HG03354 (cell line): ENCODE measurements at regions not wholly inside any gene's neighbourhood (a gene's known extent, or its start where the extent isn't known, plus 50 kb on each side); places are given as distances from the start of the nearest gene placed in this dataset.

ENCODE experiments used
- ATAC-seq: cut with Tn5 transposase; IDR thresholded peaks from one replicate; pipeline ENCODE4 v1.9.1; 2021; ENCODE audit warnings: mild to moderate bottlenecking; ENCODE audit not compliant: unreplicated experiment, poor library complexity, severe bottlenecking

DNA sequence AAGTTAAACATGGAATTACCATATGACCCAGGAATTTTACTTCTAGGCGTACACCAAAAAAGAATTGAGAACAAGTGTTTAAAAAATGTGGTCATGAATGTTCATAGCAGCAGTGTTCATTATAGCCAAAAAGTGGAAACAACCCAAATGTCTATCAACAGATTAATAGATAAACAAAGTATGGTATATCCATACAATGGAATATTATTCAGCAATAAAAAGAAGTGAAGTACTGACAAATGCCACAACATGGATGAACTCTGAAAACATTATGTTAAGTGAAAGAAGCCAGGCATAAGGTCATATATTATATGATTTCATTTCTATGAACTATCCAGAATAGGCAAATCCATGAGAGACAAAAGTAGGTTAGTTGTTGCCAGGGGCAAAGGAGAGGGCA lies 141.7 kb upstream of the NAV2 start:
- ATAC-seq, result no peak

DNA sequence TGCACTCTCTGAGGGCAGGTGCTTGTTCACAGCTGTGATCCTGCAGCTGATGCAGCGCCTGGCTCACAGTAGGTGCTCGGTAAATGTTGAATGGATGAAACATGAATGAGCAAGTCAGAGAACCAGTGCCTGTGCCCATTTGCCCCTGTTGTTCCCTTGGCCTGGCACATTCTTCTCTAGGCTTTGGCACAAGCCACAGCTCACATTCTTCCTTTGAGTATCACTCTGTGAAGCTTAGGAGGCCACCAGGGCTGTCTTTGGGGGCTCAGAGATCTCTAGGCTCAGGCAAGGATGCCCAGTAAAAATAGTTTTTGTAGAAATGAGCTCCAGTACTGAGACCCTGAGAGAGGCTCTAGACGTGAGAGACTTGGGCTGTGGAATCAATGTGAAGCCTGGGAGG lies 144.6 kb upstream of the NAV2 start:
- ATAC-seq, result no peak

DNA sequence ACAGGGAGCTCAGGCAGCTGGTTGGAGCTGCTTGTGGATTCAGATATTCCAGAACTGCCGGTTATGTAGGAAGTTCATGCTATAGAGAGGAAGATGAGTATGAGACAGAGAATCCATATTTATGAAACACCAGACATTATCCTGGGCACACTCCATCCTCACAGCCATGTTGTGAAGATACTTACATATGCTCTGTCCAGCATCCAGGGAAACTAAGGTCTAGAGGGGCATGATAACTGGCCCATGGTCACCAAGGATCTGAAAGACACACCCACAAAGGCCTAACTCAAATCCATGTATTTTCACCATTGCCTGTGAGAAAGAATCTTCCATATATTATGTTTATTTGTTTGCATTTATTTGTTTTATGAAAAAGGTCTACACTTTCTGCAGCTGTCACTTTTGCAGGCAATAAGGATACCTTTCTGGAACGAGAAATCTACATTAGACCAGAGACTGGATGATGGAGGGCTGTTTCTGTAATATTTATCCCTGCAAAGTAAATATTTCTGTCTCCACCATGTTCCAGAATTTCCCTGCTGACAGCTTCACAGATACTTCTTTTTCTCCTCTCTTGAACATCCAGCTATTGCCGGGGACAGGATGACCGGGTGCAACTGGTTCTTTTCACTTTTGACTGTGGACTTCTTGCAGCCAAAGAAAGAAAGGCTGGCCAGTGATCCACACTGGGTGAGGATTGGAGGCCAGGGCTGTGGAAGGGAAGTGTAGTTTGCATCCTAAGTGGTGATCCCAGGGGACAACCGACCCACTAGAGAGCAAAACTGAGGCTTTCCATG lies 145.9 kb upstream of the NAV2 start:
- no peak for ATAC-seq

DNA sequence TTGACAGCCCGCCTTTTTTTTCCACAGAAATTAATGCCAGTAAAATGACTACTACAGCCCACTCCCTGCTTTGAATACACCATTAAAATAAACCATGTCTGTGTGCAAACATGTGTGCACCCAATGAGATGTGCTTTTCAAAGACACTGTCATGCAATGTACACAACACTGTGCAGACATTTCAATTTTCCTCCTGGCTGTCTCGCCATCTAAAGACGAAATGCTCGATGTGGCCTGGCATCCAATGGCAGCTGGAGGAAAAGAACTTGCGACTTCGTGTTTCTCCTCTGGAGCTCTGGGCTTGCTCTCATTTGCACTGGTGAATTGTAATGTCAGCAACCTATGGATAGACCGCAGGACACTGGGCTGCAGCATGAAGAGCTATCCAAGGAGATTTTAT lies 147.0 kb upstream of the NAV2 start:
- no peak for ATAC-seq

DNA sequence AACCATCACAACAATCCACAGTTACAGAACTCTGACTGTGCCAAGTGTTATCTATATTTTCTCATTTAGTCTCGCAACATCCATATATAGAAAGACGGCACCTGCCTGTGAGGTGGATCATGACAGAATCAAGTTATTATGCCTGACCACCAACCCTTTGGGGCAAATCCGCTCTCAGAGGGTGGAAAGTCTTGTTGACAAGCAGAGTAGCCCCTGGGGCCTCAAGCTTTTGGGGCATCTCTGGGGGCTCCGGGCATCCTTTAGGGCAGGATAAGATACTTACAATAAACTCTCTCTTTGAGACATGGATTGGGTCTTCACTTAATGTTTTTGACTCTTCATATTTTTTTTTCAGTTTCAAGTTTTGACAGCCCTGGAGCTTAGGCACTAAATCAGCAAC lies 150.5 kb upstream of the NAV2 start:
- ATAC-seq, result no peak

DNA sequence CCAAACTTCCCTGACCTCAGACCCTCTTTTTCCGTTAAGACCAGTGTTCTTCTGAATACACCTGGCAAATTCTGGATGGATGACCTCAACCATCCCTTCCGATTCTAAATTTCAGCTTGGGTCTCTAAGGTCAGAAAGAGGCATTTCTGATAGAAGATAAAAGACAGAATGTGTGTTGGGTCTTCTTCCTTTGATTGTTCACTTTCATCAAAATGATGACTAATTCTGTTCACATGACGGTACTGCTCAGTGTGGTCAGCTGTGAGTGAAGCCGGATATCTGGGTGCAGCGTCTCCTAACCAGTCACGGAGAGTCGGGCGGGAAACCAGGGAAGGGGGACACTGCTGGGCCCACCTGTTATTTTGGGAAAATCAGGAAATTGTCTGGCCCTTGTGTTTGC lies 151.6 kb upstream of the NAV2 start:
- ATAC-seq, result no peak

DNA sequence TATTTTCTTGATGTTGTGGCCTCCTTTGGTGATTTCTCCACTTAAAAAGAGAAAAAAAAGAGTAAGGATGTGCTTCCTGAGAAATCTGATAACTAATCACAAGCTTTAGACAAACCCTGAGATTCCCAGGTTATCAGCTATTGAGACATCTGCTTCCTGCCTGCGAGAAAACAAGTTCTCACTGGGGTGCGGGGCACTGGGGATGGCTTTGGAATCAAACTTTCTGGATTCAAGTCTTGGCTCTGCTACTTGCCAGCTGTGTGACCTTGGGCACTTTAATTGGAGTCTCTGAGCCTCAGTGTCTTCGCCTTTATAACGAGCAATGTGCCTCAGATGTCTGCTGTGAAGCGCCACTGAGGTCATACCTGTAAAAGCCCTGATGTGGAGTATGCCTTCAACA lies 152.5 kb upstream of the NAV2 start:
- no peak for ATAC-seq

DNA sequence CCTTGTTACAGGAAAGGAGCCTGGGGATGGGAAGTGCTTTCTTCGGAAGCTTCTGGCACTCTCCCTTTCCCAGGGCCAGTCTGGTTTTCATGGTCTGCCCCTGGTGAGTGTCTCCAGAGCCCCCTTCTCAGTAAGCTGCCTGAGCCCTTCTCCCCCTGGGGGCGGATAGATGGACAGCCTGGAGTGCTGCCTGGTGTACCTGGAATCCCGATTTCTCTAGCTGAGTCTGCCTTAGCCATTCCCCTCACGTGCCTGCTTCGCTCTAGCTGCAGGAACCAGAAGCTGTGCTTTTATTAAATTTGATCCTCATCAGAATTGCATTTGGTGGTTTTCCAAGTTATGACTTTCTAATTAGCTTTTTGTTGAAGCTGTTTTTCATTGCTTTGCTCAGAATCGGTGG lies 152.9 kb upstream of the NAV2 start:
- ATAC-seq, result no peak

DNA sequence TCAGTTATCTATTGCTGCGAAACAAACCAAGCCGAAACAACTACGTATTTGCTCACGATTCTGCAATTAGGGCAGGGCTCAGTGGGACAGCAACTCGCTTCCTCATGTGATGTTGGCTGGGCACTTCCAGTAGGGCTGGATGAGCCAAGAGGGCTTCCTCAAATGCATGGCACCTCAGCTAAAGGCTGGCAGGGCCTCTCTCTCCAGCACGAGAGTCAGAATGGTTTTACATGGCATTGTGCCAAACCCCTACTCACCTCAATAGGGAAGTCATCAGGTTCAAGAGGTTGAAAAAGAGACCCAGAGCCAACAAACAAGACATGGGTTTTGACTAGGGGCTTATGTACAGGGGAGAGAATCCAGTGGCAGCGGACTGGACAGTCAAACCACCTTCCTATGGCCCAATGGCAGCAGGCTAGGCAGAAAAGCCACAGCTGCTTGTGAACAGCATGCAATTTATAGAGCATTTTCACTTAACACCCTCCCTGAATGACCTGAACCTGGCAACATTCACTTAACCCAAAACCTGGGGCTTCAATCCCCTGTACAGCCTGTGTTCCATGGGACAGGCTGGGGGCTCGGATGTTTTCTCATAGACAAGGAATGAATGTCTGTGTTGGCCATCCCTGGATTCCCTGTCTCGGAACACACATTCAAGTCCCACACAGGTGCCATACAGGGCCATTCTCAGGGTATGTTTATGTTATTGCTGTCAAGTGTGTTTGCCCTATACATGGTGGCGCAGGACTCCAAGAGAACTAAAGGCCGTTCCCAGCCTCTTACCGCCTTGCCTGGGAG lies 154.2 kb upstream of the NAV2 start:
- no peak for ATAC-seq

DNA sequence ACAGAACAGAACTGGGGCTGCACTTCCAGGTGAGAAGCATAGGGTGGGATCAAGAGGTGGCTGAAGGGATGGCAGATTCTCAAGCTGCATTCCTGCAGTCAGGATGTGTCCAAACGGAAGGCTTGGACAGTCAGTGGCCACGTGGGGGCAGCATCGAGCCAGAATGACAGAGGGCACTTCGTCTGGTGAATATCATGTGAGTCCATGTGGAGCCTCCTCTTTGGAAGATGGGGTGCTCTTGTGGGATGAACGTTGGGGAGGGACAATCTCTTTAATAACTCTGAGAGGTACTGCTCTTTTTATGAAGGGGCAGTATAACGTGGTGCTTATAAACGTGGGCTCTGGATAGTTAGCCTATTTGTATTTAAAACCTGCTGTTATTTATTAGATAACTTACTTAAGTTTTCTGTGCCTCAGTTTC lies 154.9 kb upstream of the NAV2 start:
- no peak for ATAC-seq

DNA sequence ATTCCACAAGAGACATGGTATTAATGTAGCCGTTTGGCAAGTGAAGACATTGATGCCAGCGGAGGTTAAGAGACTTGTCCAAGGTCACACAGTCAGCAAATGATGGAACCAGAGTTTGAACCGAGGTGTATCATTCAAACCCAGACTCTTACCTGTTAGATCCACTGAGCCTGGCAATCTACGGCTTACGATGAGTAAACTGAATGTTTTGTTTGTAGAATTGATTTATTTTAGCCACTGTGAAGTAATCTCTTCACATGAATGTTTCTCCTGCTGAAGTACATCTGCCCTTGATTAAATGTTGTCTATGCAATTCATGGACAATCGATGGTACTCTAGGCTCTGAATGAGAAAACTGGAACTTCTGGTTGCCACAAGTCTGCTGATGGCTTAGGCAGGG lies 155.5 kb upstream of the NAV2 start:
- ATAC-seq, result no peak

DNA sequence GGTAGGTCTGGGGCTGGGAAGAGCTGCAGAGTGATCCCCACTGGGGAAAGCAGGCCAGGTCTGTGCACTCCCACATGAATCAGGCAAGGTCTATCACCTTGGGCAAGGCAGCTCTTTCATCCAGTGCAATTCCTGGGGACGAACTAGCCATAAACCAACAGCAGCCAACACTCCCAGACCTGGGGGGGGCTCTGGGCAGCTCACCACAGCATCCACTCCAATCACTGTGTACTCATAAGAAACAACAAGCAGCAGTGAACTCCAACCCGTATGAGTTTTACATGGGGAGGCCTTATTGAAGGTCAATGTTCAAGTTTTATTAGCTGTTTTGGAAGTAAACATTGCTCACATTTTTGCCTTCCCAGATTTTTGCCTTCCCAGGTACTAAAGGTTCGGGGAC lies 157.4 kb upstream of the NAV2 start:
- no peak for ATAC-seq

DNA sequence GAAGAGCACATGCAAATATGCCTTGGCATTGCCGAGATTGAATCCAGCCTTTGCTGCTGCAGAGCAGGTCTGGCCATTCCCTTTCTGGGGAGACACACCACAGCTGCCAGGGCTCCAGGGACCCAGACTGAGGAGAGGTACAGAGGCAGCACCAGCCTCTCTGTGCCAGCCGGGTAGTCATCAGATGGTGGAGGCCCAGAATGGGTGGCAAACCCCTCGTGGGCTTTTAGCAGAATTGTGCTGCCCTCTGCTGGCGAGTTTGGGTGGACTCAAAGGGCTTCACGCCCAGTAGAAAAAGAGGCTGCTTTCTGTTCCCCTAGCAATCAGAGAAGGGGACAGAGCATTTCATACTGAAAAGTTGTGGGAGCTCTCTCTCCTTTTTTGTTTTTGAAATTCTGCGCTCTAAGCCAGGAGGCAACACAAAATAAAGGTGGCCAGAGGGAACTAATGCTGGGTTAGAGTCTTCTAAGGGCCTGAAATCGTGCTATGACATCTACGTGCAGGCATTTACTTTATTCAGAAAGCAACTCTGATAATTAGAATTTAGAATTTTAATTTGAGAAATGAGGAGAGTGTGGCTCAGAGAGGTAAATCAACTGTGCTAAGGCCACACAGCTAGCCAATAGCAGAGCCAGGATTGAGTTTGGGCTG lies 158.8 kb upstream of the NAV2 start:
- peak; percentile 80 for ATAC-seq

DNA sequence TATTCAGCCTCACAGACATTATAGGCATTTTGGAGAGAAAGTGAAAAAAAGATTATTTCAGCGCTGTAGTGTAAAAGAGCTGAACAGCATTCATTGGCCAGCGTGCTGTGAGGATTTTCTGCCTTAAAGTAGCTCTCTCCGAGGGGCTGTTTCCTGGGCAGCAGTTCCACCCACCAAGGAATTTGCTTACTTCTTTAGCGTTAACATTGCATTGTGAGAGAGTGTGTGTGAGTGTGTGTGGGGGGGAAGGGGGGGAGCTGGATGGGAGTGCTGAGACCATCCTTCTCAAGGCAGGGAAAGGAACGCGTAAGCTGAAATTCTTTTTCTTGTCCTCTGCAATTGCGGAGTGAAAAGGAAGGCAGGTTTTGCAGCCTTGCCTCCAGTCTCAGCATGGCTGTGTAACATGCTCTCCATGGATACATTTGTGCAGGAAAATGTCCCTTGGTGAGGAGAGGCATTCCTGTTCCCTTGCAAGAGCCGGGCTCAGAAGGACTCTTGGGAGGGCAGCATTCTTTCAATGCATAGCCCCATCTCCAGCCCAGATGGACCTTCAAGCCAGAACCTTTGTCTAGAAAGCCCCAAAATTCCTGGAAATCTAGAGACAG lies 159.9 kb upstream of the NAV2 start:
- ATAC-seq, result no peak

DNA sequence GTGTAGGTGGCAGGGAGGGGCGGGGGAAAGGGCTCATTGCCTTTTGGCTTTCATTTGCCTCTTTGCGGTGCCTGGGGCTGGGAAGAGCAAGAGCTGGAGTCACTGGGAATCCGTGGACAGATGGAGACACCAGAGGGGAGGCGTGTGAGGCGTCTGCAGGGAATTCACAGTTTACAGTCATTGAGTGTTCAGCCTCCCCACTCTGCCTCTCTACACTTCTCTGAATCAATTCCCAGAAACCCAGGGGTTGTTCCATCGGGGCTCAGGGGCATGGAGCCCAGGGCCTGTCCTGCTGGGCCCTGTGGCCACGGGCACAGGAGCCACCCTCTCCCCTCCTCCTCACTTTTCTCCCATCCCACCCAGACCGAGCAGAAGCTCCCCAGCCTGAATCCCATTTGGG lies 160.5 kb upstream of the NAV2 start:
- ATAC-seq, result no peak

DNA sequence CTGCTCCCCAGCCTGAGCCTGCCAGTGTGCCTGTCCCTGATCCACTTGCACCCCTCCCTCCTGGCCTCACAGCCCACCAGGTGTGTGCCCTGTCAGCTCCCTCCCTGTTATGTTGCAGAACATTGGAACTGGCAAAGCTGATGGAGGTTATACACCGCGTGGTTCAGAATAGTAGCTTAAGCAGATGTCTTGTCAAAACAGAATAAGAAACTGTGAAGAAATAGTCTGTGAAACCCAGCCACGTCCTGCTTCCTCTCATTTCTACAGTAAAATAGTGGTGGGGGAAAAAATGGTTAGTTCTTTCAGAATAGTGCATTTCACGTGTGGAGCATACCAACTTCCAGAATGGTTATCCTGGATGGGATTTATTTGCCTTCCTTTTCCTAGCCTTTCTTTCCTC lies 161.2 kb upstream of the NAV2 start:
- ATAC-seq, result no peak

DNA sequence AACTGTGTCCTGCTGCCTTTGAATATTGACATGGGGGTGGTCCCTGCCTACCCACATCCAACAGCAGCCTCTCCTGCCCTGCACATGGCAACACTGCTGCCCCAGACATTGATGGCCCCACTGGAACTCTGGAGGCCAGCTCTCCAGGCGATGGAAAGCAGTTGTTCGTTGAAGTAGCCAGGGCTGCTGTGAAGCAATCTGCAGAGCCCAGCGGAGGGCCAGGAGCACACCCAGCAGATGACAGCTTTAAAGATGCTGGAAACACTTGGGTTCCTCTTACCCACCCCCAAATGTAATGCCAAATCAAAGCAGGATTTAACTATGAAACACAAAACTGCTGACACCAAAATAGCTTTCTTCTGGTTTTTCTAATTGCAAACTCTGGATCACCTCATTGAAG lies 165.6 kb upstream of the NAV2 start:
- ATAC-seq, result no peak

DNA sequence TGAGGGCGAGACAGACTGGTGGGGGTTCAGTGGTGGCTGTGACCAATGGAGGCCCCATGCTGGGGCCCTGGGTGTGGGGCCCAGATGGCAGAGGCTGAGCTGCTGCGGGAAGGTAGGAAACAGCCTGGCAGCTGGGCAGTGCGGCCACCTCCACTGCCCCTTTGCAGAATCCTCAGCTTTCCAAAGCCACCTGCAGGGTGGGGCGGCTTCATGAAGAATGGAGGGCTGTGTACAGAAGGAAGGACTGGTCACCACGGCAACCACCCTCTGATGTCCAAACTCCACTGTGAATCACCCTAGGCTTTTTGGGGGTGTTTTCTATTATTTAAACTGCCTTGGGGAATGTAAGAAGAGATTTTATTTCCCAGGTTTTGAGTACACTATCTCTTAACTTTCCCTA lies 166.3 kb upstream of the NAV2 start:
- ATAC-seq, result no peak

DNA sequence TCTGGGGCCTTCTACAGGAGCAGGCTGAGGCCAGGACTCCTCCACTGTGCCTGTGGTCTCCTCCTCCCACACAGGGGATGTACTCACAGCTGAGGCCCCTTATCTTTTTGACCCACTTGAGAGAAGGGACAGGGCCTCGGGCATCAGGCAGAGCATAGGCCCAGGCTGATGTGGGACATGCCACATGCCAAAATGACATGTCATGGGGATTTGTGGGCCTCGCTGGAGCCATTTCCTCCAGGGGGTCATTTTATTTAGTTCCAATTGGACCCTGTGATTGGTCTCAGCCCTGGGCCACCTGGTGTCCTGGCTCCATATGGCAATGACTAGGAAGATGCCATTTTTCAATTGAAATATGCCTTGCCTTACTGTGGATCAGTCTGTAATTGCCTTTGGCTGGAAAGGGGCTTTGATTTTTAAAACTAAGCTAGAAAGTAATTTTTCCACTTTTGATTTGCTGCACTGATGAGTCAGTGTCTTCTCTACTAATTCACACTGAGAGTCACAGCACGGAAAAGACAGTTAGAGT lies 171.1 kb upstream of the NAV2 start:
- no peak for ATAC-seq

DNA sequence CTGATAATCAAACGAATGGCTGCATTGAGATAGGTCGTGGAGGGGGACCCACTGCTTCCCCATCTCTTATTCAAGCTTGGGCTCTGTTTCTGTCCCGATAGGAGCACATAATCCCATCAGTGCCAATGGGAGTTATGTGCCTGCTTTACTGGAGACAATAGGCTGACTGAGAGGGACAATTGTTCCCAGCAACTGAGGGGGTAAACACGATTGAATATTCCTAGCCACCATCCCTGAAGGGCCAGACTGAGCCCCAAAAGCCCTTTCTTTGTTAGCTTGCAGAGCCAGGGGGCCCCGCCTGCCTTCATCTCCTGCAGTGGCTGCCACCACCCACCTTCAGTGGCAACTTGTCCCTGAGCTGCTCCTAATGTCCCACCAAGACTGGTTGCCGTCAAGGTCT lies 172.8 kb upstream of the NAV2 start:
- no peak for ATAC-seq
